ENCODE measurements at regions not wholly inside any gene's neighbourhood (a gene's known extent, or its start where the extent isn't known, plus 50 kb on each side); places are given as distances from the start of the nearest gene placed in this dataset.

GRCh38 chr2:187710791-187711521, 156.7 kb upstream of the TFPI start:
- TF ChIP-seq CTCF (conservative IDR thresholded peaks at IDR 0.05; ENCODE audit: low read depth, low read length) = no peak
- no peak for TF ChIP-seq EZH2 (IDR thresholded peaks at IDR 0.05; ENCODE audit: borderline replicate concordance, low read depth, low read length, poor library complexity, severe bottlenecking)

All from A673 (cell line).